Endodermal cell (in vitro differentiated cells): ENCODE measurements at regions not wholly inside any gene's neighbourhood (a gene's known extent, or its start where the extent isn't known, plus 50 kb on each side); places are given as distances from the start of the nearest gene placed in this dataset.

Experiments used
- DNase-seq: peaks from one replicate; pipeline ENCODE4 v3.0.0-alpha.2; 2017
- H3K27ac ChIP-seq: 2 replicates; pipeline ENCODE4 v1.5.1; 2013; ENCODE audit warnings: mild to moderate bottlenecking, low read depth, low read length, moderate library complexity
- H3K27me3 ChIP-seq: 2 replicates; pipeline ENCODE4 v1.6.1; 2013; ENCODE audit warnings: mild to moderate bottlenecking, low read length, moderate library complexity; ENCODE audit not compliant: insufficient read depth, control insufficient read depth, poor library complexity, severe bottlenecking
- H3K36me3 ChIP-seq: 2 replicates; pipeline ENCODE4 v1.7.0; 2013; ENCODE audit warnings: mild to moderate bottlenecking, low read length, moderate library complexity; ENCODE audit not compliant: control insufficient read depth, insufficient read depth
- H3K4me1 ChIP-seq: one replicate; pipeline ENCODE4 v1.7.0; 2013; ENCODE audit warnings: low read length; ENCODE audit not compliant: control insufficient read depth, insufficient read depth
- H3K4me3 ChIP-seq: 2 replicates; pipeline ENCODE4 v1.5.1; 2013; ENCODE audit warnings: mild to moderate bottlenecking, low read length, moderate library complexity
- H3K9ac ChIP-seq: 2 replicates; pipeline ENCODE4 v1.6.1; 2013; ENCODE audit warnings: mild to moderate bottlenecking, low read length, moderate library complexity; ENCODE audit not compliant: poor library complexity, severe bottlenecking; ENCODE audit errors: extremely low read depth
- H3K9me3 ChIP-seq: 2 replicates; pipeline ENCODE4 v1.6.1; 2013; ENCODE audit warnings: mild to moderate bottlenecking, low read length, moderate library complexity; ENCODE audit not compliant: control insufficient read depth
- H3K27ac Mint-ChIP-seq: 2 replicates; pipeline ENCODE4 v1.8.0; 2020; ENCODE audit warnings: mixed read lengths
- H3K27me3 Mint-ChIP-seq: 2 replicates; pipeline ENCODE4 v1.8.0; 2021; ENCODE audit warnings: mild to moderate bottlenecking, mixed read lengths; ENCODE audit not compliant: insufficient read depth
- H3K36me3 Mint-ChIP-seq: 2 replicates; pipeline ENCODE4 v1.8.0; 2020; ENCODE audit warnings: low read depth, mixed read lengths
- H3K4me1 Mint-ChIP-seq: 2 replicates; pipeline ENCODE4 v1.8.0; 2020; ENCODE audit warnings: mixed read lengths
- H3K4me3 Mint-ChIP-seq: 2 replicates; pipeline ENCODE4 v1.8.0; 2020; ENCODE audit warnings: mild to moderate bottlenecking, moderate library complexity, mixed read lengths
- H3K9me3 Mint-ChIP-seq: 2 replicates; pipeline ENCODE4 v1.8.0; 2020; ENCODE audit warnings: mild to moderate bottlenecking, mixed read lengths
- WGBS, 2 experiments: methylation state at CpG; one replicate each; pipeline versions ENCODE4 v1.1.5 to v1.1.7; 2013; ENCODE audit warnings: missing lambda C conversion rate in 2 of 2, mixed read lengths in 1 of 2; ENCODE audit not compliant: insufficient coverage in 1 of 2, insufficient read length in 1 of 2; 5-methylcytosine and 5-hydroxymethylcytosine counted together
- TF ChIP-seq, protein P1 (sequence below): fragments of 200-600 bp; sonication (generic); conservative IDR thresholded peaks from 2 replicates; pipeline ENCODE4 v1.5.0; 2021; ENCODE audit warnings: antibody characterized with exemption, mild to moderate bottlenecking

DNA sequence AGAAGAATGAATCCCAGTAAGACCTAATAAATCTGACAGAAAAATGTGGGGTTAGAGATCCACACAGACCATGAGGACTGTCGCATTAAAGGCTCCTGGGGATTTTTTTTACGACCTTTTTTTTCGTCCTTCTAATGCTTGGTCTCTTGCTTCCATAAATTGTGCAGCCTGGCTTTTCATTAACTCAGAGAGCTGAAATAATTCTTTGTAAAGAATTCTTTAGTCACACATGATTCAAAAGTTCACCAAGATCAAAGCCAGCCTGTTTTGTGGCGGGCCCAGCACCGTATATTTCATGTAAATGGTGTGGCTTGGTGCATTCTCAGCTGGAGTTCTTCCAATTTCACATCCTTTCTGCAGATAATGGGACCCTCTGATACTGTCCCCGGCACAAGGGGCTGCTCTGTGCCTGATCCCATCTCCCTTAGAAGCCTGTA is 206.6 kb upstream of the BMPER start:
- WGBS, 2 experiments, result 60 to 88% methylated on average over 1 to 6 of the region's 6 CpGs
- Mint-ChIP-seq H3K4me3 (no peak overlapping the region), H3K4me1 (peaks cover 6% of the 10 kb centered on the region), H3K27ac (no peak overlapping the region), H3K36me3 (peaks cover 30% of the 10 kb centered on the region), H3K27me3 (peaks cover 18% of the 10 kb centered on the region), H3K9me3 (peaks cover 47% of the 10 kb centered on the region)
- no peak for DNase-seq
- Histone ChIP-seq H3K4me3 (no peak overlapping the region), H3K27ac (peak overlapping the region; percentile 82), H3K36me3 (no peaks in the 10 kb centered on the region), H3K9me3 (peaks cover 29% of the 10 kb centered on the region), H3K27me3 (no peaks in the 10 kb centered on the region), H3K9ac (no peak overlapping the region), H3K4me1 (no peaks in the 10 kb centered on the region)
- TF ChIP-seq, protein P1, sequence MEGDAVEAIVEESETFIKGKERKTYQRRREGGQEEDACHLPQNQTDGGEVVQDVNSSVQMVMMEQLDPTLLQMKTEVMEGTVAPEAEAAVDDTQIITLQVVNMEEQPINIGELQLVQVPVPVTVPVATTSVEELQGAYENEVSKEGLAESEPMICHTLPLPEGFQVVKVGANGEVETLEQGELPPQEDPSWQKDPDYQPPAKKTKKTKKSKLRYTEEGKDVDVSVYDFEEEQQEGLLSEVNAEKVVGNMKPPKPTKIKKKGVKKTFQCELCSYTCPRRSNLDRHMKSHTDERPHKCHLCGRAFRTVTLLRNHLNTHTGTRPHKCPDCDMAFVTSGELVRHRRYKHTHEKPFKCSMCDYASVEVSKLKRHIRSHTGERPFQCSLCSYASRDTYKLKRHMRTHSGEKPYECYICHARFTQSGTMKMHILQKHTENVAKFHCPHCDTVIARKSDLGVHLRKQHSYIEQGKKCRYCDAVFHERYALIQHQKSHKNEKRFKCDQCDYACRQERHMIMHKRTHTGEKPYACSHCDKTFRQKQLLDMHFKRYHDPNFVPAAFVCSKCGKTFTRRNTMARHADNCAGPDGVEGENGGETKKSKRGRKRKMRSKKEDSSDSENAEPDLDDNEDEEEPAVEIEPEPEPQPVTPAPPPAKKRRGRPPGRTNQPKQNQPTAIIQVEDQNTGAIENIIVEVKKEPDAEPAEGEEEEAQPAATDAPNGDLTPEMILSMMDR, result no peak

DNA sequence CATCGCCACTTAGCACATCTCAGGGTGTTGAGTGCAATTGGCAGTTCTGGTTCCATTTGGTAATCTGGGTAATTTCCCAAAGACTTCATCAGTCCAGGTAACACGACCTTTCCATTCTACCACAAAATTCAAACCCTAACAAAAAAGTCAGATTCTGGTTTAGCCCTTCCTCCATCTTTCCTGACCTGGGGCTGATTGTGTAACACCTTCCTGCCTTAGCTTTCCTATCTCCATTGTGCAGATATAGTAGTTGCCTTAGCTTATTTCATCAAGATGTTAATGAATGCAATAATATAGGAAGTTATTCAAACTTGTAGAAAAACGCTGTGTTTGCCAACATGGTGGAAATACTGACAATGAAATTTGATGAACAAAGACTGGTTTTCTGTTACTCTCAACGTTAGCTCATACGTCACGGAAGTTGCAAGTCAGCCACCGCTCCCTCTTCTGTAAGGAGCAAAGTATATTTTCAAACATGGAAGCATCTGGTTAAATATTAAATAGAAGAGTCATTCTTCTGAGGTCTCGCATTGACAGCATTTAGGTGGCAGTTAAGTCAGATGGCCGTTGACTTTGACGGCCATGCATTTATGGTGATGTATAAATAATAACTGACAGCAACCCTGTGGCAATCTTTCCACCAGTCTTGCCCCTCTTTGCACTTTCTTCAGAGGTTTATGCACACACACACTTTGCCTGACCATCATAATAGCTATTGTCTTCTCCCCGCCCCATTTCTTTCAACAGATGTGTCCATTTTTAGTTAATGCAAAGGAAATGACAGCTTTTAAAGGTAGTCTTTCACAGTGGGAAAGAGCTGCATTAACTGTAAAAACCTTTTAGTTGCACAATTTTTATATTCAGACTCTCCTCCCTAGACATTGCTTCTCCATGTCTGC is 205.1 kb upstream of the BMPER start:
- H3K36me3 ChIP-seq, result no peaks in the 10 kb centered on the region
- peaks cover 29% of the 10 kb centered on the region for H3K9me3 ChIP-seq
- Mint-ChIP-seq H3K4me1 (peaks cover 18% of the 10 kb centered on the region), H3K9me3 (peaks cover 49% of the 10 kb centered on the region), H3K27ac (no peak overlapping the region), H3K36me3 (peaks cover 30% of the 10 kb centered on the region), H3K27me3 (peaks cover 33% of the 10 kb centered on the region), H3K4me3 (no peak overlapping the region)
- H3K9ac ChIP-seq, result no peak overlapping the region
- H3K4me1 ChIP-seq, result peaks cover 9% of the 10 kb centered on the region
- peaks cover 6% of the 10 kb centered on the region for H3K27me3 ChIP-seq
- WGBS, 2 experiments, result 80 to 84% methylated on average over 5 to 11 of the region's 11 CpGs
- TF ChIP-seq, protein P1, result no peak
- H3K4me3 ChIP-seq, result no peak overlapping the region
- DNase-seq, result no peak
- no peak overlapping the region for H3K27ac ChIP-seq

- Histone ChIP-seq H3K9ac (no peak overlapping the region), H3K27me3 (peaks cover 6% of the 10 kb centered on the region), H3K9me3 (peaks cover 29% of the 10 kb centered on the region), H3K36me3 (no peaks in the 10 kb centered on the region), H3K4me1 (peaks cover 13% of the 10 kb centered on the region), H3K4me3 (peak overlapping the region; percentile 17), H3K27ac (no peak overlapping the region)
- Mint-ChIP-seq H3K27ac (no peak overlapping the region), H3K36me3 (peaks cover 30% of the 10 kb centered on the region), H3K4me1 (peaks cover 26% of the 10 kb centered on the region), H3K9me3 (peaks cover 49% of the 10 kb centered on the region), H3K27me3 (peaks cover 34% of the 10 kb centered on the region), H3K4me3 (no peak overlapping the region)
- TF ChIP-seq, protein P1, result no peak
- DNase-seq, result peak; percentile 33
- 85 to 87% methylated on average over 6 to 7 of the region's 7 CpGs for WGBS, 2 experiments
Observed at GRCh38 chr7:33701189-33701740, 204.1 kb upstream of the BMPER start.
